ENCODE measurements at regions not wholly inside any gene's neighbourhood (a gene's known extent, or its start where the extent isn't known, plus 50 kb on each side); places are given as distances from the start of the nearest gene placed in this dataset.

DNA sequence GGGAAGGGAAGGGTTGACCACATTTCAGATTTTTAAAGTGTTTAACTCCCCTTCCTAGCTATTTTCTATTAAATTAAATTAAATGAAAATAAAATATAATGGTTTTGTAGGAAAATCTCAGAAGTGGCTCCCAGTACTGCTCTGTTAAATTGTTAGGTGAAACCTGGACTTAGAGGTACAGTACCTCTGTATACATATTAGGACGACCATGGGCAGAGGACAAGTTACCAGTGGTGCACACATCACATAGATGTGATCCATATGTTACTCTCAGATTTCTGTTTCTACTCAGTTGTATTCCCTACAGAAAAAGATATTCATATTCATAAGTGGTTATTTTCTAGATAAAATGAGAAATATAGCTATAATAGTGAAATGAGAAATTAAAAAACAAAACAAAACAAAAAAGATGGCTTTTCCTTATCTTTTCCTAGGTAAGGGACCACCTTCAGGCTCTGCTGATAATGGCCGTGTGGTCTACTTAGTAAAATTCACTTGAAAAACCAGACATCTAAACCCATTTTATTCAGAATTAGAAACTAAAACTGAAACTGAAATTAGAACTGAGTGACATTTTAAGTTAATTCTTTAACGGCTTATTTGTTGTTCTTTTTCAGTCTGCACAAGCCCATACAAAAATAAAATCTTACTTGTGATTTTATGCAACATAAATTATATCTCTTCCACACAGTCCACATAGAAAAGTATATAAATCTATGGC lies 832.5 kb upstream of the CHAC2 start:
- no peak overlapping the region for H3K4me3 ChIP-seq
- peak overlapping the region in 6 of 11 experiments; percentile 0 to 23 (median 9); a peak in 7 of 22 replicates for H3K4me2 ChIP-seq
- no peaks in the 10 kb centered on the region for H3K27me3 ChIP-seq
- H4K20me1 ChIP-seq = no peaks in the 10 kb centered on the region
- peaks cover 0 to 5% (median 0%) of the 10 kb centered on the region in 10 experiments; a peak in 2 of 20 replicates for H3K4me1 ChIP-seq
- TF ChIP-seq Cebpa-rat (IDR thresholded peaks at IDR 0.05) = no peak
- H3K27ac ChIP-seq = no peak overlapping the region
- no peaks in the 10 kb centered on the region for H3K36me3 ChIP-seq
- peaks cover 0 to 2% (median 0%) of the 10 kb centered on the region in 11 experiments; a peak in 2 of 22 replicates for H3K9me3 ChIP-seq (replicated peaks in 1 of 11)
- no peak overlapping the region for H3K9ac ChIP-seq

DNA sequence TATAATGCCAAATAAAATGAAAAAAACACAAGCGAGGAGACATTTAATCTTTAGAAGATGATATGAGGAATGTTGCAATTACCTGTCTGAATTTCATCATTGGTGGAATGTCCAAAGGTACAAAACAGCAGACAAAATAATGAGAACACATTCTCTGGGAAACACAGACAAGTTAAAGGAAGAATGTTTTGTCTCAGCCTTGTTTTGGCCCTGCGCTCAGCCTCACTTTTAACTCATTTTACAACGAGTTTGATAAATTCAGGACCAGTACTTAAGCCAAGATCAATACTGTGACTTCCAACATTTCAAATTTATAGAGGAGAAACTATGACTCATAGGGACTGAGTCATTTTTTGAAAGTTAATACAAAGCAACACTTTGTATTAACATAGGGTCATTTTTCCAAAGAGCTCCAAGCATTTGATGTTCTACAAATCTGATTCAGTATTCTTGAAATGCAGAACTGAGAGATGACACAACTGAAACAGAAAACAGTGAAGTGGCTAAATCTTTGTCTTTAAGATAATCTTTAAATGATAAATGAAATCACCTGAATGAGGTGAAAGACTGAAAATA lies 833.2 kb upstream of the CHAC2 start:
- Histone ChIP-seq H3K9me3 (replicated peaks in 1 of 11) (peaks cover 5 to 9% (median 6%) of the 10 kb centered on the region in 11 experiments; a peak in 21 of 22 replicates), H3K36me3 (no peaks in the 10 kb centered on the region), H3K9ac (no peak overlapping the region), H3K27me3 (no peaks in the 10 kb centered on the region), H3K27ac (no peak overlapping the region), H3K4me2 (no peak overlapping the region), H3K4me3 (no peak overlapping the region), H4K20me1 (no peaks in the 10 kb centered on the region), H3K4me1 (peaks cover 0 to 5% (median 0%) of the 10 kb centered on the region in 10 experiments; a peak in 2 of 20 replicates)
- TF ChIP-seq Cebpa-rat (IDR thresholded peaks at IDR 0.05) = no peak

DNA sequence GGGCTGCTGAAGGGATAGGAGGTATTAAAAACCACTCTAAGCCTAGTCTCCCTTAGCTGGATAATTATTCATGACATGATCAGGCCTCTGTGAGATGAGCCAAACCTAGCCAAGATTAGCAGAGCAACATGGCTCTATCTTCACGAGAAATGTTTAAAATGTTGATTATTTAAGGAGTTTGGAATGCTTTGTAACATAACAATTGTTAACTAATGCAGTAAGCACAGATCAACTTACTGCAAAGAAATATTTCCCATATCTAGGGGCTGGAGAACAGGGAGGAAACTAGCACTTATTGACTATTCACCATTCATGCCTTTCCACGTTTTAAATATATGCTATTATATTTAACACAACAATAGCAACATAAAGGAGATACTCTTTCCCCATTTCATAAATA lies 833.7 kb upstream of the CHAC2 start:
- H3K27ac ChIP-seq = no peak overlapping the region
- H3K4me2 ChIP-seq = no peak overlapping the region
- H3K27me3 ChIP-seq = no peaks in the 10 kb centered on the region
- H3K4me3 ChIP-seq = no peak overlapping the region
- TF ChIP-seq Cebpa-rat (IDR thresholded peaks at IDR 0.05) = no peak
- H3K9me3 ChIP-seq (replicated peaks in 1 of 11) = peaks cover 7 to 13% (median 9%) of the 10 kb centered on the region in 11 experiments; a peak in 21 of 22 replicates
- H3K9ac ChIP-seq = no peak overlapping the region
- H4K20me1 ChIP-seq = no peaks in the 10 kb centered on the region
- peaks cover 0 to 5% (median 0%) of the 10 kb centered on the region in 10 experiments; a peak in 2 of 20 replicates for H3K4me1 ChIP-seq
- H3K36me3 ChIP-seq = no peaks in the 10 kb centered on the region

DNA sequence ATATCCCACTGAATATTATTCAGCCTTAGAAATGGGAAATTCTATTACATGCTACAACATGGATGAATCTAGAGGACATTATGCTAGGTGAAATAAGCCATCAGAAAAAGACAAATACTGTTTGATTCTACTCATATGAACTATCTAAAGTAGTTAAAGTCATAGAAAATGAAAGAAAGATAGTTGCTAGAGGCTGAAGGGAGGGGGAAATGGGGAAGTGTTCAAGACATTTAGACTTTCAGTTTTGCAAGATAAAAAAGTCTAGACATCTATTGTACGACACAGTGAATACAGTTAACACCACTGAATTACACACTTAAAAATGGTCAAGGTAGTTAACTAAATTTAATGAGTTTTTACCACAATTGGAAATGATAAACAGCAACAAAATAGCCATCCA lies 835.9 kb upstream of the CHAC2 start:
- H3K27me3 ChIP-seq = no peaks in the 10 kb centered on the region
- H3K9me3 ChIP-seq (replicated peaks in 1 of 11) = peaks cover 7 to 16% (median 9%) of the 10 kb centered on the region in 11 experiments; a peak in 21 of 22 replicates
- H4K20me1 ChIP-seq = no peaks in the 10 kb centered on the region
- no peak overlapping the region for H3K27ac ChIP-seq
- H3K36me3 ChIP-seq = no peaks in the 10 kb centered on the region
- no peak for TF ChIP-seq Cebpa-rat (IDR thresholded peaks at IDR 0.05)
- H3K4me3 ChIP-seq = no peak overlapping the region
- H3K4me2 ChIP-seq = no peak overlapping the region
- H3K4me1 ChIP-seq = peaks cover 0 to 5% (median 0%) of the 10 kb centered on the region in 10 experiments; a peak in 2 of 20 replicates
- no peak overlapping the region for H3K9ac ChIP-seq

DNA sequence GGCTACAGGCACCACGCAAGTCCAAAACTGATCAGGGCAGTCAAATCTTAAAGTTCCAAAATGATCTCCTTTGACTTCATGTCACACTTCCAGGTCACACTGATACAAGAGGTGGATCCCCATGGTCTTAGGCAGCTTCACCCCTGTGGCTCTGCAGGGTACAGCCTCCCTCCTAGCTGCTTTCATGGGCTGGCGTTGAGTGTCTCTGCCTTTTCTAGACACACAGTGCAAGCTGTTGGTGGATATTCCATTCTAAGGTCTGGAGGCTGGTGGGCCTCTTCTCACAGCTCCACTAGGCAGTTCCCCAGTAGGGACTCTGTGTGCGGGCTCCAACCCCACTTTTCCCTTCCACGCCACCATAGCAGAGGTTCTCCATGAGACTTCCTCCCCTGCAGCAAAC lies 838.2 kb upstream of the CHAC2 start:
- no peak overlapping the region for H3K4me3 ChIP-seq
- no peak overlapping the region for H3K27ac ChIP-seq
- H3K9ac ChIP-seq = no peak overlapping the region
- H3K27me3 ChIP-seq = no peaks in the 10 kb centered on the region
- H3K4me2 ChIP-seq = no peak overlapping the region
- 0 out of 20 replicates have a peak, but pooled peaks cover 0 to 5% (median 0%) of the 10 kb centered on the region in 10 experiments for H3K4me1 ChIP-seq
- peaks cover 7 to 16% (median 9%) of the 10 kb centered on the region in 11 experiments; a peak in 21 of 22 replicates for H3K9me3 ChIP-seq (replicated peaks in 1 of 11)
- no peaks in the 10 kb centered on the region for H4K20me1 ChIP-seq
- no peak for TF ChIP-seq Cebpa-rat (IDR thresholded peaks at IDR 0.05)
- H3K36me3 ChIP-seq = no peaks in the 10 kb centered on the region

DNA sequence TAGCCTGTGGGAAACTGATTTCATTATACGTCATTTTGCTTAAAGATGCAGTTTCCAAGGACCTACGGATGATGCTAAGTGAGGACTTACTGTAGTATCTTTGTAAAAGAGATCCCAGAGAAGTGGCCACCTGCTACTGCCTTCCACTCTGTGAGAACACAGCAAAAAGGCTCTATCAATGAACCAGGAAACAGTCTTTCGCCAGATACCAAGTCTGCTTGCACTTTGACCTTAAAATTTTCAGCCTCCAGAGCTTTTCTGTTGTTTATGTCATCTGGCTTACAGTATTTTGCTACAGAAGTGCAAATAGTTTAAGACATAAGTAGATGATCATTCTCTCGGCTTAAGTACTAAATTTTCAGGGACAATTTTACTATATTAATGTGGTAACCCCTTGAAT lies 847.9 kb upstream of the CHAC2 start:
- Histone ChIP-seq H3K4me3 (no peak overlapping the region), H4K20me1 (no peaks in the 10 kb centered on the region), H3K4me2 (no peak overlapping the region), H3K27ac (no peak overlapping the region), H3K4me1 (no peaks in the 10 kb centered on the region), H3K27me3 (no peaks in the 10 kb centered on the region), H3K36me3 (no peaks in the 10 kb centered on the region), H3K9me3 (replicated peaks in 1 of 11) (no peaks in the 10 kb centered on the region), H3K9ac (no peak overlapping the region)
- no peak for TF ChIP-seq Cebpa-rat (IDR thresholded peaks at IDR 0.05)

DNA sequence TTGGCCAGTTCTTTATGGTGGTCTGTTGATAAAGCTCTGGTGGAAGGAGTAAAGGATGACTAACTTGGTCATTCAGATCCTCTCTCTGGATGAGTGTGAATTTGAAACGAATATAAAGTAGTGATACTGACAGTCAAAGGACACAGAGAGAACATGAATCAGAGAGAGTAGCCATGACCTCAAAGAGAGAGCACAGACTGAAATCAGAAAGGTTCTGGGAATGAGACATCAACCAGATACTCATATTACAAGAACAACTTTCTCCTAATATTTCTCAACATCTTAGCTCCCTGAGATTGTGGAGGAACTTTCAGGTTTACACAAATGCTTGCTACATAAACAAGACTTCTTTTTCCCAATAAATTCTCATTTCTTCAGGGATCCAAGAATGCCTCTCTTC lies 849.1 kb upstream of the CHAC2 start:
- H3K4me2 ChIP-seq = no peak overlapping the region
- no peaks in the 10 kb centered on the region for H3K9me3 ChIP-seq (replicated peaks in 1 of 11)
- no peak overlapping the region for H3K27ac ChIP-seq
- no peak for TF ChIP-seq Cebpa-rat (IDR thresholded peaks at IDR 0.05)
- H3K27me3 ChIP-seq = no peaks in the 10 kb centered on the region
- no peaks in the 10 kb centered on the region for H3K36me3 ChIP-seq
- no peaks in the 10 kb centered on the region for H4K20me1 ChIP-seq
- no peaks in the 10 kb centered on the region for H3K4me1 ChIP-seq
- no peak overlapping the region for H3K9ac ChIP-seq
- H3K4me3 ChIP-seq = no peak overlapping the region

DNA sequence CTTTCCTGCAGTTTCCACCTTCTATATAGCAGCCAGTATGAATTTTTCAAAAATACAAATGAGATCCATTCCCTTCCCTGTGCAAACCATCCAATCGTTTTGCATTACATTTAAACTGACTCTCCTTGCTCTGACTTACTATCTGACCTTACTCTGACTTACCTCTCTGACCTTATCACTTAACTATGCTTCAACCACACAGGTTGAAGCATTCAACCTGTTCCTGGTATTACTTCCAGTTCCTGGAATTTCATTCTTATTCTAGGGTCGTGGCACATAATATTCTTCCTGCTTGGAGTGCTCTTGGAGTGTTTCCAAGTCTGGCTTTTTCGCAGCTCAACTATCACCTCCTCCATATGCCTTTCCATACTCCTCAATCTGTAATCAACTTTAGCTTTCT lies 850.6 kb upstream of the CHAC2 start:
- no peaks in the 10 kb centered on the region for H3K27me3 ChIP-seq
- H3K9ac ChIP-seq = no peak overlapping the region
- H3K4me3 ChIP-seq = no peak overlapping the region
- no peaks in the 10 kb centered on the region for H3K9me3 ChIP-seq (replicated peaks in 1 of 11)
- no peaks in the 10 kb centered on the region for H4K20me1 ChIP-seq
- no peak for TF ChIP-seq Cebpa-rat (IDR thresholded peaks at IDR 0.05)
- H3K27ac ChIP-seq = no peak overlapping the region
- H3K36me3 ChIP-seq = no peaks in the 10 kb centered on the region
- no peaks in the 10 kb centered on the region for H3K4me1 ChIP-seq
- H3K4me2 ChIP-seq = no peak overlapping the region

DNA sequence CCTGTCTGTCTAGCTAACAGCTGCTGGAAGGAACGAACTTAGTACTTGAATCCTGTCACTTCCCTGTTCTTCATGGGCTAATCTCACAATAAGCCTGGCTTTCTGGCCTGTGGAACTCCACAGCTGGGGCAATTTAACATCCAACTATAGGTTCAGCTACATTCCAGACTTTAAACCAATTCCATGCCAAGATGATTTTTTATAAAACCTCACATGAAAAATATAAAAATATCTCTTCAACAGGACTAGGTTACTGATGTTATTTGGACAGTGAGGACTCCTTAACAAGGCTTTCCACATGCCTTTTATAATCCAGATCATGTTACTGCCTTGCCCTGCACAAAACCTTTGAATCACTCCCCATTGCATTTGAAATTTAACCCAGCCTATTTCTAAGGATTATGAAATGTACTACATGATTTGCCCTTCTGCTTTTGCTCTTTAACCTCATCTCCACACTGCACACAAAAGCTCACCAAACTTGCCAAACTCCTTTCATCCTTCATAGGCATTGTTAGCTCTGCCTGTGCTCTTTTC lies 863.2 kb upstream of the CHAC2 start:
- H3K27ac ChIP-seq = no peak overlapping the region
- H4K20me1 ChIP-seq = no peaks in the 10 kb centered on the region
- H3K9ac ChIP-seq = no peak overlapping the region
- no peaks in the 10 kb centered on the region for H3K27me3 ChIP-seq
- no peak for TF ChIP-seq Cebpa-rat (IDR thresholded peaks at IDR 0.05)
- no peaks in the 10 kb centered on the region for H3K36me3 ChIP-seq
- no peak overlapping the region for H3K4me3 ChIP-seq
- peak overlapping the region in 1 of 11 experiments; percentile 27; a peak in 2 of 22 replicates for H3K4me2 ChIP-seq
- peaks cover 0 to 24% (median 10%) of the 10 kb centered on the region in 11 experiments; a peak in 13 of 22 replicates for H3K9me3 ChIP-seq (replicated peaks in 1 of 11)
- peaks cover 0 to 9% (median 0%) of the 10 kb centered on the region in 10 experiments; a peak in 1 of 20 replicates for H3K4me1 ChIP-seq
